ENCODE measurements at regions not wholly inside any gene's neighbourhood (a gene's known extent, or its start where the extent isn't known, plus 50 kb on each side); places are given as distances from the start of the nearest gene placed in this dataset.
"Not testable (repeated sequence)": the region's sequence is repeated elsewhere in the genome, so short reads cannot be mapped to it uniquely, and the experiment has no call there.

GRCh38 chr6:137395316-137395715 lies 98.9 kb downstream of the OLIG3 start:
- DNase-seq: no peak

- no peak for DNase-seq
Measured at GRCh38 chr6:137391061-137391814, 103.0 kb downstream of the OLIG3 start.

GRCh38 chr6:137390334-137390733 lies 103.9 kb downstream of the OLIG3 start:
- no peak for DNase-seq

GRCh38 chr6:137389150-137389704 lies 105.0 kb downstream of the OLIG3 start:
- peak; percentile 78 for DNase-seq

GRCh38 chr6:137387096-137387764 lies 107.0 kb downstream of the OLIG3 start:
- no peak for DNase-seq

GRCh38 chr6:137383287-137383686 lies 110.9 kb downstream of the OLIG3 start:
- DNase-seq: not testable (repeated sequence)

GRCh38 chr6:137378090-137378369 lies 116.2 kb downstream of the OLIG3 start:
- DNase-seq: no peak

GRCh38 chr6:137373296-137373695 lies 120.9 kb downstream of the OLIG3 start:
- DNase-seq: no peak

GRCh38 chr6:137372532-137372931 lies 121.7 kb downstream of the OLIG3 start:
- no peak for DNase-seq

GRCh38 chr6:137371634-137372016 lies 122.6 kb downstream of the OLIG3 start:
- no peak for DNase-seq

GRCh38 chr6:137370871-137371633 lies 123.1 kb downstream of the OLIG3 start:
- no peak for DNase-seq

GRCh38 chr6:137369136-137369535 lies 125.1 kb downstream of the OLIG3 start:
- DNase-seq: no peak

GRCh38 chr6:137365707-137366437 lies 128.3 kb downstream of the OLIG3 start:
- no peak for DNase-seq

- no peak for DNase-seq
Measured at GRCh38 chr6:137363805-137364138, 130.4 kb downstream of the OLIG3 start.

- no peak for DNase-seq
Measured at GRCh38 chr6:137362878-137363804, 131.1 kb downstream of the OLIG3 start.

GRCh38 chr6:137361701-137362100 lies 132.5 kb downstream of the OLIG3 start:
- DNase-seq: no peak

GRCh38 chr6:137358273-137358672 lies 135.9 kb downstream of the OLIG3 start:
- no peak for DNase-seq

GRCh38 chr6:137357948-137358266 lies 136.3 kb downstream of the OLIG3 start:
- DNase-seq: no peak

GRCh38 chr6:137357263-137357947 lies 136.8 kb downstream of the OLIG3 start:
- no peak for DNase-seq

GRCh38 chr6:137353842-137354397 lies 134.7 kb upstream of the IFNGR1 start:
- no peak for DNase-seq

GRCh38 chr6:137353346-137353745 lies 134.2 kb upstream of the IFNGR1 start:
- no peak for DNase-seq

Data from activated naive CD4-positive, alpha-beta T cell treated with Interleukin-2 at 50 U/mL for 16 hours (primary cell).